ENCODE measurements at regions not wholly inside any gene's neighbourhood (a gene's known extent, or its start where the extent isn't known, plus 50 kb on each side); places are given as distances from the start of the nearest gene placed in this dataset.

DNA sequence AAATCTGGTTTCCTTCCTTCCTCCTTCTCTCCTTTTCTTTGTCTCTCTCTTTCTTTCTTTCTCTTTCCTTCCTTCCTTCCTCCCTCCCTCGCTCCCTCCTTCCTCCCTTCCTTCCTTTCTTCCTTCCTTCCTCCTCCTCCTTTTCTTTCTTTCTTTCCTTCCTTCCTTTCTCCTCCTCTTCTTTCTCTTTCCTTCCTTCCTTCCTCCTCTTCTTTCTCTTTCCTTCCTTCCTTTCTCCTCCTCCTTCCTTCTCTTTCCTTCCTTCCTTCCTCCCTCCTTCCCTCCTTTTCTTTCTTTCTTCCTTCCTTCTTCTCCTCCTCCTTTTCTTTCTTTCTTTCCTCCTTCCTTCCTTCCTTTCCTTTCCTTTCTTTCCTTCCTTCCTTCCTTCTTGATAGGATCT is 61.2 kb downstream of the VIP start:
- Histone ChIP-seq H3K36me3 (ENCODE audit: insufficient read depth, low read length) (no peaks in the 10 kb centered on the region), H3K27ac (ENCODE audit: low read depth, low read length) (no peak overlapping the region), H3K27me3 (ENCODE audit: insufficient read depth, low read length) (no peaks in the 10 kb centered on the region), H4K20me1 (ENCODE audit: insufficient read depth, low read length) (no peaks in the 10 kb centered on the region), H2AFZ (ENCODE audit: low read length) (no peak overlapping the region), H3K4me1 (ENCODE audit: insufficient read depth, low read length) (no peaks in the 10 kb centered on the region), H3K9me3 (ENCODE audit: low read depth, low read length) (no peaks in the 10 kb centered on the region), H3K4me3 (ENCODE audit: insufficient read depth, low read length) (no peak overlapping the region), H3K4me2 (ENCODE audit: insufficient read depth, low read length) (no peak overlapping the region), H3K79me2 (ENCODE audit: insufficient read depth, low read length) (no peaks in the 10 kb centered on the region)
- TF ChIP-seq, protein P1, sequence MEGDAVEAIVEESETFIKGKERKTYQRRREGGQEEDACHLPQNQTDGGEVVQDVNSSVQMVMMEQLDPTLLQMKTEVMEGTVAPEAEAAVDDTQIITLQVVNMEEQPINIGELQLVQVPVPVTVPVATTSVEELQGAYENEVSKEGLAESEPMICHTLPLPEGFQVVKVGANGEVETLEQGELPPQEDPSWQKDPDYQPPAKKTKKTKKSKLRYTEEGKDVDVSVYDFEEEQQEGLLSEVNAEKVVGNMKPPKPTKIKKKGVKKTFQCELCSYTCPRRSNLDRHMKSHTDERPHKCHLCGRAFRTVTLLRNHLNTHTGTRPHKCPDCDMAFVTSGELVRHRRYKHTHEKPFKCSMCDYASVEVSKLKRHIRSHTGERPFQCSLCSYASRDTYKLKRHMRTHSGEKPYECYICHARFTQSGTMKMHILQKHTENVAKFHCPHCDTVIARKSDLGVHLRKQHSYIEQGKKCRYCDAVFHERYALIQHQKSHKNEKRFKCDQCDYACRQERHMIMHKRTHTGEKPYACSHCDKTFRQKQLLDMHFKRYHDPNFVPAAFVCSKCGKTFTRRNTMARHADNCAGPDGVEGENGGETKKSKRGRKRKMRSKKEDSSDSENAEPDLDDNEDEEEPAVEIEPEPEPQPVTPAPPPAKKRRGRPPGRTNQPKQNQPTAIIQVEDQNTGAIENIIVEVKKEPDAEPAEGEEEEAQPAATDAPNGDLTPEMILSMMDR (IDR thresholded peaks at IDR 0.05; ENCODE audit: extremely low read depth, low read depth, low read length): no peak
- no peak for DNase-seq (ENCODE audit: insufficient read length, low spot score, missing footprints)

DNA sequence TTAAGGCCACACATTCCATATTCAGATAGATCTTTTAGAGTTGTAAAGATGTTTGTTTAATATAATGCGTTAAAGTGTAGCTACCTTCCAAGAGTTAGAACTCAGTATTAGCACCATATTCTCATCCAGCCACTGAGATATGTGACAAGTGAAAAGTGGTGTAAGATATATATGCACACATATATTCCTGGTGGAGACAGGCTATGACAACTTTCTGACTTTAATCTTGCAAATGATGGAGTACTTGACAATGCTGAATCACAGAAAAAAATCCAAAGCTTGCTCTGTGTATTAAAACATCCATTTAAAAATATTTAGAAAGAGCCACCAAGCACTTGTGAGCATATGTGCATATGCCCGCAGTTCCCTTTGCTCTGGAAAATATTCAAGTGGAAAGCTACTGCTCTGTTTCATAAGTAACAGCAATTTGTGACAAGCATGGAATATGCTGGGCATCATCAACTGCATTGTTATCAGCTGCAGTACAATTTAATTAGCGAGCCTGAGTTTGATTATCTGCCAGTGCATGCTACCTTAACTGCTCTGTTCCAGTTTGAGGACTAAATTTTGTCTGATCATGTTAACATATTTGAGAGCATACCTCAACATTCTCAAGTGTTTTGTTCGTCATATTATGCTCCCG is 64.8 kb downstream of the VIP start:
- H4K20me1 ChIP-seq (ENCODE audit: insufficient read depth, low read length): no peaks in the 10 kb centered on the region
- no peak overlapping the region for H3K4me2 ChIP-seq (ENCODE audit: insufficient read depth, low read length)
- H3K9me3 ChIP-seq (ENCODE audit: low read depth, low read length): no peaks in the 10 kb centered on the region
- no peak overlapping the region for H2AFZ ChIP-seq (ENCODE audit: low read length)
- no peak overlapping the region for H3K4me3 ChIP-seq (ENCODE audit: insufficient read depth, low read length)
- no peaks in the 10 kb centered on the region for H3K4me1 ChIP-seq (ENCODE audit: insufficient read depth, low read length)
- no peaks in the 10 kb centered on the region for H3K36me3 ChIP-seq (ENCODE audit: insufficient read depth, low read length)
- no peaks in the 10 kb centered on the region for H3K79me2 ChIP-seq (ENCODE audit: insufficient read depth, low read length)
- TF ChIP-seq, protein P1 (IDR thresholded peaks at IDR 0.05; ENCODE audit: extremely low read depth, low read depth, low read length): no peak
- no peak overlapping the region for H3K27ac ChIP-seq (ENCODE audit: low read depth, low read length)
- no peak for DNase-seq (ENCODE audit: insufficient read length, low spot score, missing footprints)
- H3K27me3 ChIP-seq (ENCODE audit: insufficient read depth, low read length): no peaks in the 10 kb centered on the region

DNA sequence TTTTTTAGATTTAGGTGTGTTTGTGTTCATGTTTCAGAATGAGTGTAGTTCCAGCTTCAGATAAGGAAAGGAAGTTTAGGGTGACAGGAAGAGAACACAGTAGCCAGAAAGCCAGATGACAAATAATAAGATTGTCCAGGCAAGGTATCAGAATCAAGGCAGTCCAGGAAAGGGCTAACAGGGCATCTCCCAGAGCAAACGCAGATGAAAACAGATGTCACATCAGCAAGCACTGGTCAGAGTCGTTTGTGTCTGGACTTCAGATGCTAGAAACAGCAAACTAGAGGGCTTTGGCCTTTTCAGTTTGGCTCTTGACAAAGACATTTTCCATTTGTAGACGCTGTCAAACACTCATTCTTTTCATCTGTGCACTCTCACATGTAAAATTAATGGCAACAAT is 65.5 kb downstream of the VIP start:
- H3K27me3 ChIP-seq (ENCODE audit: insufficient read depth, low read length): no peaks in the 10 kb centered on the region
- H3K9me3 ChIP-seq (ENCODE audit: low read depth, low read length): no peaks in the 10 kb centered on the region
- no peaks in the 10 kb centered on the region for H3K4me1 ChIP-seq (ENCODE audit: insufficient read depth, low read length)
- no peak overlapping the region for H3K4me2 ChIP-seq (ENCODE audit: insufficient read depth, low read length)
- DNase-seq (ENCODE audit: insufficient read length, low spot score, missing footprints): no peak
- no peak overlapping the region for H2AFZ ChIP-seq (ENCODE audit: low read length)
- no peak overlapping the region for H3K27ac ChIP-seq (ENCODE audit: low read depth, low read length)
- TF ChIP-seq, protein P1 (IDR thresholded peaks at IDR 0.05; ENCODE audit: extremely low read depth, low read depth, low read length): no peak
- H4K20me1 ChIP-seq (ENCODE audit: insufficient read depth, low read length): no peaks in the 10 kb centered on the region
- no peaks in the 10 kb centered on the region for H3K79me2 ChIP-seq (ENCODE audit: insufficient read depth, low read length)
- no peaks in the 10 kb centered on the region for H3K36me3 ChIP-seq (ENCODE audit: insufficient read depth, low read length)
- H3K4me3 ChIP-seq (ENCODE audit: insufficient read depth, low read length): no peak overlapping the region

DNA sequence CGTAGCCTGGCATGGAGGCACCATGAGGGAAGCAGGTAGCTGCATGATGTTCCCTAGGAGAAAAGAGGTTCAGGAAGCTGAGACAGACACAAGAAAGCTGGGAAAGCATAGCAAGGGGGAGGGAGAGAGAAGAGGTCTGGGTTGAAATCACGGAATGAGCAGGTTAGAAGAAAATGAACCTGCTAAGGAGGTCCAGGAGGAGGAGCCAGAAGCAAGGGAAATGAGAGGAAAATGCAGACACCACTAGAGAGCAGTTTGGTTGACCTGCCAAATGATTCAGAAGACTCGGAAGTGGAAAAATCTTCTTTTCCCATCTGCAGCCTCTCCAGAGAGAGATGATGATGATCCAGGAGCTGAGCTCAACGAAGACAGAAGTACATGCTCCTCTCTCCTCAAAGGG is 70.9 kb downstream of the VIP start:
- no peaks in the 10 kb centered on the region for H3K4me1 ChIP-seq (ENCODE audit: insufficient read depth, low read length)
- no peaks in the 10 kb centered on the region for H3K9me3 ChIP-seq (ENCODE audit: low read depth, low read length)
- no peak overlapping the region for H3K4me2 ChIP-seq (ENCODE audit: insufficient read depth, low read length)
- no peak overlapping the region for H2AFZ ChIP-seq (ENCODE audit: low read length)
- no peak overlapping the region for H3K27ac ChIP-seq (ENCODE audit: low read depth, low read length)
- TF ChIP-seq, protein P1 (IDR thresholded peaks at IDR 0.05; ENCODE audit: extremely low read depth, low read depth, low read length): no peak
- no peak for DNase-seq (ENCODE audit: insufficient read length, low spot score, missing footprints)
- no peaks in the 10 kb centered on the region for H3K79me2 ChIP-seq (ENCODE audit: insufficient read depth, low read length)
- no peaks in the 10 kb centered on the region for H3K36me3 ChIP-seq (ENCODE audit: insufficient read depth, low read length)
- H3K4me3 ChIP-seq (ENCODE audit: insufficient read depth, low read length): no peak overlapping the region
- H4K20me1 ChIP-seq (ENCODE audit: insufficient read depth, low read length): no peaks in the 10 kb centered on the region
- H3K27me3 ChIP-seq (ENCODE audit: insufficient read depth, low read length): no peaks in the 10 kb centered on the region

All from osteoblast (primary cell).